ENCODE measurements at regions not wholly inside any gene's neighbourhood (a gene's known extent, or its start where the extent isn't known, plus 50 kb on each side); places are given as distances from the start of the nearest gene placed in this dataset.

GRCh38 chr15:36399276-36399675, 180.2 kb upstream of the CDIN1 start:
- TF ChIP-seq, protein P1, sequence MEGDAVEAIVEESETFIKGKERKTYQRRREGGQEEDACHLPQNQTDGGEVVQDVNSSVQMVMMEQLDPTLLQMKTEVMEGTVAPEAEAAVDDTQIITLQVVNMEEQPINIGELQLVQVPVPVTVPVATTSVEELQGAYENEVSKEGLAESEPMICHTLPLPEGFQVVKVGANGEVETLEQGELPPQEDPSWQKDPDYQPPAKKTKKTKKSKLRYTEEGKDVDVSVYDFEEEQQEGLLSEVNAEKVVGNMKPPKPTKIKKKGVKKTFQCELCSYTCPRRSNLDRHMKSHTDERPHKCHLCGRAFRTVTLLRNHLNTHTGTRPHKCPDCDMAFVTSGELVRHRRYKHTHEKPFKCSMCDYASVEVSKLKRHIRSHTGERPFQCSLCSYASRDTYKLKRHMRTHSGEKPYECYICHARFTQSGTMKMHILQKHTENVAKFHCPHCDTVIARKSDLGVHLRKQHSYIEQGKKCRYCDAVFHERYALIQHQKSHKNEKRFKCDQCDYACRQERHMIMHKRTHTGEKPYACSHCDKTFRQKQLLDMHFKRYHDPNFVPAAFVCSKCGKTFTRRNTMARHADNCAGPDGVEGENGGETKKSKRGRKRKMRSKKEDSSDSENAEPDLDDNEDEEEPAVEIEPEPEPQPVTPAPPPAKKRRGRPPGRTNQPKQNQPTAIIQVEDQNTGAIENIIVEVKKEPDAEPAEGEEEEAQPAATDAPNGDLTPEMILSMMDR (conservative IDR thresholded peaks at IDR 0.05) = no peak
- TF ChIP-seq ZFX (IDR thresholded peaks at IDR 0.05) = no peak

All from C4-2B (cell line).